ENCODE measurements at regions not wholly inside any gene's neighbourhood (a gene's known extent, or its start where the extent isn't known, plus 50 kb on each side); places are given as distances from the start of the nearest gene placed in this dataset.

DNA sequence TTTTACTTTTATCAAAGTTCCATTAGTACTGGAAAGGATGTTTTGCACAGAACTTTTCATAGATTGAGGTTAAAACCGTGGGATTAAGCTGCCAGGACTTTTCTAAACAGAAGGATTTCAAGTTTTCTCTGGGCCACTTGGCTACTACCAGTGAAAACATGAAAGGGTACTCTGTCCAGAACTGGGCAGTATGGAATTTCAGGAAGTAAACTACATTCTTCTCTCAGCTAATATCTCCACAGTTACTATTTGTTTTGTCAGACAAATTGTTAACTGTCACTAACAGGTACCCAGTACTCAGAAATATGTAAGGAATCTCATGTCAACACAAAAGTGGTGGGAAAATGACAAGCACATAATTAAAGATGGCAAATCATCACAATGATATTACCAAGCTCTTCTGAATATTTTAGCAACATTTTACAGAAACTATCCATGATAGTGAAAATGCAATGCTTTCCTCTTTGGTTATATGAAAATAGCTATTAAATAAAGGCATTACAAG is 454.4 kb downstream of the C4orf33 start:
- no peaks in the 10 kb centered on the region for H3K9me3 ChIP-seq (replicated peaks; ENCODE audit: control insufficient read depth, insufficient read depth, low read depth, low read length)
- H3K4me3 ChIP-seq: no peak overlapping the region
- no peak for ATAC-seq
- no peaks in the 10 kb centered on the region for H3K36me3 ChIP-seq (ENCODE audit: control insufficient read depth, insufficient read depth, low read length)
- H3K27ac ChIP-seq (ENCODE audit: extremely low read depth, low read depth, low read length): no peak overlapping the region
- H3K27me3 ChIP-seq (ENCODE audit: control insufficient read depth in 2 of 2, insufficient read depth in 2 of 2, low read length in 2 of 2): no peaks in the 10 kb centered on the region
- FAIRE-seq: no peak
- 0% methylated on average over 1 of the region's 1 CpG for WGBS (ENCODE audit: insufficient coverage, low coverage, missing lambda C conversion rate)
- no peaks in the 10 kb centered on the region for H3K79me2 ChIP-seq (ENCODE audit: control insufficient read depth, insufficient read depth, low read length)
- CTCF ChIA-PET (ENCODE audit: low intra/inter-chr PET ratio): no interaction called here
- H3K9me1 ChIP-seq (ENCODE audit: control insufficient read depth, insufficient read depth, low read length): no peaks in the 10 kb centered on the region
- H2AFZ ChIP-seq (ENCODE audit: low read depth, low read length): no peak overlapping the region
- no peak for DNase-seq (ENCODE audit: extremely low read depth in 1 of 4, low spot score in 3 of 4)
- intact Hi-C loops (cut with micrococcal nuclease): no loop called here
- in situ Hi-C loops (cut with MboI): no loop called here
- no peaks in the 10 kb centered on the region for H4K20me1 ChIP-seq (replicated peaks; ENCODE audit: control insufficient read depth, insufficient read depth, low read length)
- no peaks in the 10 kb centered on the region for H3K4me1 ChIP-seq (replicated peaks in 1 of 2; ENCODE audit: control insufficient read depth in 2 of 2, insufficient read depth in 2 of 2, low read length in 2 of 2)
- TF ChIP-seq MAFF (IDR thresholded peaks at IDR 0.05; ENCODE audit: low read length) (no peak), PRPF4 (IDR thresholded peaks at IDR 0.05; ENCODE audit: insufficient read depth, low read depth, low read length, poor library complexity, severe bottlenecking) (no peak), JUN (IDR thresholded peaks at IDR 0.05; ENCODE audit: borderline replicate concordance, low read depth, low read length) (no peak), JUN (CRISPR knock-in tag; IDR thresholded peaks at IDR 0.05; ENCODE audit: borderline replicate concordance) (no peak), HNRNPH1 (optimal IDR thresholded peaks at IDR 0.05; ENCODE audit: low read depth, low read length) (no peak), RBM25 (IDR thresholded peaks at IDR 0.05; ENCODE audit: low read depth, low read length, severe bottlenecking) (no peak), SIN3A (IDR thresholded peaks at IDR 0.05; ENCODE audit: borderline replicate concordance in 2 of 2, control insufficient read depth in 1 of 2, low read depth in 2 of 2, low read length in 2 of 2) (no peak), SIRT6 (IDR thresholded peaks at IDR 0.05; ENCODE audit: low read depth, low read length) (no peak), DACH1 (IDR thresholded peaks at IDR 0.05; ENCODE audit: partially characterized antibody) (no peak), XRCC5 (IDR thresholded peaks at IDR 0.05; ENCODE audit: low read depth, low read length) (no peak), GATAD2A (IDR thresholded peaks at IDR 0.05) (no peak), THRAP3 (IDR thresholded peaks at IDR 0.05; ENCODE audit: borderline replicate concordance) (no peak), MCM5 (IDR thresholded peaks at IDR 0.05; ENCODE audit: low read depth) (no peak)
- TF ChIP-seq, protein P1, sequence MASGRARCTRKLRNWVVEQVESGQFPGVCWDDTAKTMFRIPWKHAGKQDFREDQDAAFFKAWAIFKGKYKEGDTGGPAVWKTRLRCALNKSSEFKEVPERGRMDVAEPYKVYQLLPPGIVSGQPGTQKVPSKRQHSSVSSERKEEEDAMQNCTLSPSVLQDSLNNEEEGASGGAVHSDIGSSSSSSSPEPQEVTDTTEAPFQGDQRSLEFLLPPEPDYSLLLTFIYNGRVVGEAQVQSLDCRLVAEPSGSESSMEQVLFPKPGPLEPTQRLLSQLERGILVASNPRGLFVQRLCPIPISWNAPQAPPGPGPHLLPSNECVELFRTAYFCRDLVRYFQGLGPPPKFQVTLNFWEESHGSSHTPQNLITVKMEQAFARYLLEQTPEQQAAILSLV (tag; IDR thresholded peaks at IDR 0.05): no peak
- TF ChIP-seq, protein P2, sequence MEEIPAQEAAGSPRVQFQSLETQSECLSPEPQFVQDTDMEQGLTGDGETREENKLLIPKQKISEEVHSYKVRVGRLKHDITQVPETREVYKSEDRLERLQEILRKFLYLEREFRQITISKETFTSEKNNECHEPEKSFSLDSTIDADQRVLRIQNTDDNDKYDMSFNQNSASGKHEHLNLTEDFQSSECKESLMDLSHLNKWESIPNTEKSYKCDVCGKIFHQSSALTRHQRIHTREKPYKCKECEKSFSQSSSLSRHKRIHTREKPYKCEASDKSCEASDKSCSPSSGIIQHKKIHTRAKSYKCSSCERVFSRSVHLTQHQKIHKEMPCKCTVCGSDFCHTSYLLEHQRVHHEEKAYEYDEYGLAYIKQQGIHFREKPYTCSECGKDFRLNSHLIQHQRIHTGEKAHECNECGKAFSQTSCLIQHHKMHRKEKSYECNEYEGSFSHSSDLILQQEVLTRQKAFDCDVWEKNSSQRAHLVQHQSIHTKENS (CRISPR knock-in tag; IDR thresholded peaks at IDR 0.05): no peak
- no TSS peak for BruUV-seq (replicated peaks)
- no peak overlapping the region for H3K9ac ChIP-seq (ENCODE audit: insufficient read depth in 1 of 2, low read depth in 2 of 2, low read length in 2 of 2)
- POLR2A ChIA-PET: no interaction called here
- H3K4me2 ChIP-seq (ENCODE audit: insufficient read depth, low read length): no peak overlapping the region
